HG03196 (cell line): ENCODE measurements at regions not wholly inside any gene's neighbourhood (a gene's known extent, or its start where the extent isn't known, plus 50 kb on each side); places are given as distances from the start of the nearest gene placed in this dataset.
"Not testable (repeated sequence)": the region's sequence is repeated elsewhere in the genome, so short reads cannot be mapped to it uniquely, and the experiment has no call there.

ENCODE experiments used
- ATAC-seq: cut with Tn5 transposase; IDR thresholded peaks from one replicate; pipeline ENCODE4 v1.9.1; 2021; ENCODE audit not compliant: unreplicated experiment

DNA sequence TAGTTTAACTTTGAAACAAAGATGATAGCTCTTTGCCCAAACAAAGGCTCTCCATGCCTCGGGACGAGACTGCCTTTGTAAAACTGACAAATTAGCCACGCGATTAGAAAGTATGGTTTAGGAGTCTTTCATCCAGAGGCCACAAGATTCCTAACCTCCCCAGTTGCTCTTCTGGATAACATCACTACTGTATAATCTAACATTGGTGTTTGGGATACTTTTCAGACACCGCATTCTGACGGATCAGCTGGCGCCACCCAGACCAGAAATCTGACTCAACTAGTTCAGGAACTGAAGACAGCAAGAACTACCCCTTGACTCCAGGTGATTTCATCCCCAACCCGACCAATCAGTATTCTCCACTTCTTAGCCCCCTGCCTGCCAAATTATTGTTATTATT, 98.1 kb upstream of the TEX13D start:
- ATAC-seq = no peak

- ATAC-seq = no peak
Observed at GRCh38 chrX:124238268-124238667, 94.2 kb upstream of the TEX13D start.

GRCh38 chrX:124239324-124239723, 93.1 kb upstream of the TEX13D start:
- ATAC-seq = no peak

- peak; percentile 90 for ATAC-seq
Observed at GRCh38 chrX:124239911-124240310, 92.5 kb upstream of the TEX13D start.

- ATAC-seq = no peak
Observed at GRCh38 chrX:124240422-124240821, 92.0 kb upstream of the TEX13D start.

DNA sequence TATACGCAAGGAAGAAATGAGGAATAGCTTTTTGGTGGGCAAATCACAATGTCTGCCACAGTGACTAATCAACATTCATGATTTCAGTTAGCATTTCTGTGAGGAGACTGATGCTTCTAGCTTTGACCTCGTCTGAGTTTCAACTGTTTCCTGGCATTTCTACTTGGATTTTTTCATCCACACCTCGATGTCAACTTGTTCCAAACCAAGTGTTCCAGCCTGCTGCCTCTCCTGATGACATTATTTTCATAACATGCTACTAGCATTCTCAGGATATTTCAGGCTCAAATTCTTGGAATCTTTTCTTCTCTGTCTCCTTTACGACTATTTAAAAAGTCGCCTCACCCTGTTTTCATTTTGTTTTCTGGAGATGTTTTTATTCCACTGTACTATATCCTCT, 90.3 kb upstream of the TEX13D start:
- no peak for ATAC-seq

DNA sequence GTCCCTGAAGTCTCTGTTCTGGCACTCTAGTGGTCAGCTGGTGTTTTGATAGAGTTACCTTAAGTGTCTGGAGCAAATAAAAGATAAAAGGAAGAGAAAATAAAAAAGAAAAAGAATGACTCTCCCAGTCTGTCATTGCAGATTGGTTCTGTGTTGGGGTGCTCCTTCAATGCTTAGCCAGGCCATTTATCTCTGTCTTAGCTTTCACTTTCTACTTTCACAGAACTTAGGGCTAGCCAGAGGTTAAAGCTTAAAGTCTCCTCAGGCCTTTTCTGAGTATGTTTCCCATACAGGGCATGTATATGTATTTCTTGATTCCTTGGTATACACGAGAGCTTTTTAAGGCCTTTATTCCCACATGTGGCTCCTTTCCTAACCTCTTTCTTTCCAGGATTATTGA, 83.1 kb upstream of the TEX13D start:
- no peak for ATAC-seq

GRCh38 chrX:124250835-124251437, 81.5 kb upstream of the TEX13D start:
- ATAC-seq = no peak

- no peak for ATAC-seq
Observed at GRCh38 chrX:124254611-124255010, 77.8 kb upstream of the TEX13D start.

DNA sequence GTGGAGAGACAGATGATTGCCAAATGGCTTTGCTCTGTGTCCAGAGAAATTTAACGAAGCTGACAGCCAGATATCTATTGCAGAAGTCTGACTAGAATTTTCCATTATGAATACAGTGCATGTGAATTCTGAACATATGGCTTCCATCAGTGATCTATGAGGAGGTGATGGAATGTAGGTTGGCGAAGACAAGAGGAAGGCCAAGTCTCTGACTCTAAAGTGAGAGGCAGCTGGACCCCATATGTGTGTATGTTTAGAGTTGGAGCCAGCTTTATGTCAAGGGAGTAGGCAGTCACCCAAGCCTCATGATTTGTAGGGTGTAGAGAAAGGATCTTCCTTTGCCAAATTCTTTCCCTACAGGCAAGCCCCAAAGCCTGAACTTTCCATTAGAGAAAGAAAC, 76.2 kb upstream of the TEX13D start:
- ATAC-seq = no peak

- no peak for ATAC-seq
Observed at GRCh38 chrX:124256629-124257380, 75.7 kb upstream of the TEX13D start.

- no peak for ATAC-seq
Observed at GRCh38 chrX:124257924-124258702, 74.3 kb upstream of the TEX13D start.

GRCh38 chrX:124260845-124261244, 71.6 kb upstream of the TEX13D start:
- ATAC-seq = no peak

- no peak for ATAC-seq
Observed at GRCh38 chrX:124263743-124264142, 68.7 kb upstream of the TEX13D start.

DNA sequence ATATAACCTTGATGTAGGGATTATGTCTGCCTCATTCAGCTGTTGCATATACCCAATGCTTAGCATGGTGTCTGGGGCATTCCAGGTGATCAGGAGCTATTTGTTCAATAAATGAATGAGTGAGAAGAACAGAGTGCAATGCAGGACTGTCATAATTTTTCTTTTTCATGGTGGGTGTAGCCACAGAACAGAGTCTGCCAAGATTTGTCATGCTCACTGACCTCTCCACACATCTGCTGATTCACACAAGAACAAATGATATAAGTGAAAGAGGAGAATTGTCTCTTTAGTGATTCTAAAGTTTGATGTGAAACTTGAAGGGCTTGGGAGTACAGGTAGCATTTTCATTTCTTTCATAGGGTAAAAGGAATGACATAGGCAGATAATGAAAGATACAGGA, 64.4 kb upstream of the TEX13D start:
- ATAC-seq = no peak

- no peak for ATAC-seq
Observed at GRCh38 chrX:124269881-124270280, 62.6 kb upstream of the TEX13D start.

GRCh38 chrX:124271599-124271998, 60.9 kb upstream of the TEX13D start:
- not testable (repeated sequence) for ATAC-seq

DNA sequence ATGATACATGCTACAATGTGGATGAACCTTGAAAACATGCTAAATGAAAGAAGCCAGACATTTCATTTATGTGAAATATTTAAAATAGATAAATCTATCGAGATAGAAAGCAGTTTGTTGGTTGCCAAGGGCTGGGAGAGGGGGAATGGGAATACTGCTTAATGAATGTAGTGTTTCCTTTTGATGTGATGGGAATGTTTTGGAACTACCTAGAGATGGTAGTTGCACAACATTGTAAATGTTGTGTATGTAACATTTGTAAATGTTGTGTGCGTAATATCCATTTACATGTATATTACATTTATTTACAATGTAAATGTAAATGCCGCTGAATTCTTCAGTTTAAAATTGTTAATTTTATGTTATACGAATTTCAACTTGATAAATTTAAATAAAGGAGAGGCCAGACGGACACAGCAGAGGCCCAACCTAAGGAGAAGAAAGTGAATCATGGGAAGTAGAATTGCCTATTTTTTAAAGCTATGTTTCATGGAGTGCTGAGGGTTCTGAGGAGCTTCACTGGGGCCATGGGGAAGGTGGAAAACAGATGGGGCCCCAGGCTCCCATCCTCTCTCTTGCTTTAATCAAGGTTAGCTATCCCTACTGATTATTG, 60.0 kb upstream of the TEX13D start:
- no peak for ATAC-seq

- ATAC-seq = no peak
Observed at GRCh38 chrX:124274438-124275181, 57.9 kb upstream of the TEX13D start.

DNA sequence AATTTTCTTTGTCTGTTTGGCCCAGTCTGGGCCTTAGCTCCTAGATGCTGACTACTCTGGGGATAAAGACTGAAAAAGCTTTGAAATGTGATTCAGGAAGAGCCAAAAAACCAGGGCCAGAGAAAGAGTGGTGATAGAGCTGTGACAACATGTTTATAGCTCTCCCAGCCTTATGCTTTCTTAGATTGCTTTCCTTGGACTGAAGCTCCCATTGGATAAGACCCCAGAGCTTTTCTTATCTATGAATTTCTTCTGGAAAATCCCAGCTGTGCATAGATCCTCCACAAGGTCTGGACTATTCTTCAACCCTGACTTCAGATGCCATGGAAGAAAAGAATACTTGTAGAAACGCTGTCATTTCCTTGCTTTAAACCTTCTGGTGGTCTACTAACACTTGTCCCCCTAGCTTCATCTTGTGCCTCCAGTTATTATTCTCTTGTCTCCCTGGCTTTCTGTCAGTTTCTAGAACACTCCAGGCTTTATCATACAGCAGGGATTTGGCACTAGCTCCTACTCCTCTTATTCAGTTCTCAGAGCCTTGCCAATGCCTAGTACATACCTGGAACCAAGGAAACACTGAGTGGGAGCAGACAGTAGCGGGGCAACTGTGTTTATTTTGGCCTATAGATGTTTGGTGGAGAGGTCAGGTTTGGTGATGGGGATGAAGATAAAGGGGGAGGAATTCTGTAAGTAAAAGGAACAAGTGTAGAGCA, 57.1 kb upstream of the TEX13D start:
- ATAC-seq = no peak
